ENCODE measurements at regions not wholly inside any gene's neighbourhood (a gene's known extent, or its start where the extent isn't known, plus 50 kb on each side); places are given as distances from the start of the nearest gene placed in this dataset.

DNA sequence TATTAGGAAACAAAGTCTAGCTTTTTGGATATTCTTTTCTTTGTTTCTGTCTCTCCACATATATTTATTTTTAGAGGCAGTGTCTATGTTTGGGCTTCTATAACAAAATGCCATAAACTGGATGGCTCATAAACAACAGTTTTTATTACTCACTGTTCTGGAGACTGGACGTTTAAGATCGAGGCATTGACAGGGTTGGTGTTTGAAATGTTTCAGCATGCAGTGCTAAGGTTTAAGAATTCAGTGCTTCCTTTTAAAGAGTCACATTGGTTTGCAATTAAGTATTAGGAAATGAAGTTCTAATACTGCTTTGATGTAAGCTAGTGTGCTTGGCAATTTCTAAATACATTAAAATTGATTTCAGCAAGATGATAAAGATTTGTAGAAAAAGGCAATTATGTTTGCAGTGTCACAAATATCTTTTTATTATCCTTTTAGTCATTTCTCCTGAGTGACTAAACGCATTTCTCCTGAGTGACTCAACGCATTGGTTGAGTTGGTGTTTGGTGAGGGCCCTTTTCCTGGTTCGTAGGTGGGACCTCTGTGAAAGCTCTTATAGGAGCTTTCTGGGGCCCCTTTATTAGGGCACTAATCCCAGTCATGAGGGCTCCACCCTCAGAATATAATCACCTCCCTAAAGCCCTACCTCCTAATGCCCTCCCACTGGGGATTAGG, 317.0 kb downstream of the USP25 start:
- Histone ChIP-seq H3K4me1 (ENCODE audit: control insufficient read depth, insufficient read depth, low read length) (no peaks in the 10 kb centered on the region), H3K36me3 (ENCODE audit: control insufficient read depth, insufficient read depth, low read length) (no peaks in the 10 kb centered on the region), H3K9ac (ENCODE audit: low read depth, low read length) (no peak overlapping the region), H3K27me3 (ENCODE audit: control insufficient read depth, insufficient read depth, low read length) (no peaks in the 10 kb centered on the region), H3K9me3 (ENCODE audit: control insufficient read depth, insufficient read depth, low read length) (no peaks in the 10 kb centered on the region), H3K27ac (ENCODE audit: low read depth, low read length) (no peak overlapping the region), H3K4me3 (ENCODE audit: low read depth, low read length) (no peak overlapping the region)

GRCh38 chr21:16047904-16048303, 318.1 kb downstream of the USP25 start:
- no peaks in the 10 kb centered on the region for H3K9me3 ChIP-seq (ENCODE audit: control insufficient read depth, insufficient read depth, low read length)
- no peaks in the 10 kb centered on the region for H3K36me3 ChIP-seq (ENCODE audit: control insufficient read depth, insufficient read depth, low read length)
- no peaks in the 10 kb centered on the region for H3K4me1 ChIP-seq (ENCODE audit: control insufficient read depth, insufficient read depth, low read length)
- H3K4me3 ChIP-seq (ENCODE audit: low read depth, low read length): no peak overlapping the region
- no peak overlapping the region for H3K27ac ChIP-seq (ENCODE audit: low read depth, low read length)
- no peak overlapping the region for H3K9ac ChIP-seq (ENCODE audit: low read depth, low read length)
- no peaks in the 10 kb centered on the region for H3K27me3 ChIP-seq (ENCODE audit: control insufficient read depth, insufficient read depth, low read length)

DNA sequence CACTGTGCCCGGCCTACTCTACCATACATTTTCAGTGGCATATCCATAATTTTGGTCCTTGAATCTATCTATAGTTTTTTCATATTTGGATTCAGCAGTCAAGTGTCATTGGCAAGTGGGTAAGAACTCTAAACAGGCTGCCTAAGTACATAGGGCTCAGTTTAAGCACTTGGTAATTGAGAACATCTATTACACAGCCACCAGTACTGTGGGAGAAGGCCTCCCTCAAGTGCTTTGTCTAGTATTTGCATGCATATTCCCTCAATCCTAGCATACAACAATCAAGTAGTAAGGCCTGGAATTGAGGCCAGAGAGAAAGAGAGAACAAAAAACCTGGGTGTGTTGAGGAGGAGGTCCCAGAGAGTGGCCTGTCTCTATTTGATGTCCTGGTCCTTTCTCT, 325.2 kb downstream of the USP25 start:
- H3K36me3 ChIP-seq (ENCODE audit: control insufficient read depth, insufficient read depth, low read length): no peaks in the 10 kb centered on the region
- no peak overlapping the region for H3K27ac ChIP-seq (ENCODE audit: low read depth, low read length)
- no peak overlapping the region for H3K9ac ChIP-seq (ENCODE audit: low read depth, low read length)
- H3K4me3 ChIP-seq (ENCODE audit: low read depth, low read length): no peak overlapping the region
- H3K4me1 ChIP-seq (ENCODE audit: control insufficient read depth, insufficient read depth, low read length): 0 out of 2 replicates have a peak, but pooled peaks cover 4% of the 10 kb centered on the region
- H3K27me3 ChIP-seq (ENCODE audit: control insufficient read depth, insufficient read depth, low read length): no peaks in the 10 kb centered on the region
- H3K9me3 ChIP-seq (ENCODE audit: control insufficient read depth, insufficient read depth, low read length): 0 out of 2 replicates have a peak, but pooled peaks cover 3% of the 10 kb centered on the region

DNA sequence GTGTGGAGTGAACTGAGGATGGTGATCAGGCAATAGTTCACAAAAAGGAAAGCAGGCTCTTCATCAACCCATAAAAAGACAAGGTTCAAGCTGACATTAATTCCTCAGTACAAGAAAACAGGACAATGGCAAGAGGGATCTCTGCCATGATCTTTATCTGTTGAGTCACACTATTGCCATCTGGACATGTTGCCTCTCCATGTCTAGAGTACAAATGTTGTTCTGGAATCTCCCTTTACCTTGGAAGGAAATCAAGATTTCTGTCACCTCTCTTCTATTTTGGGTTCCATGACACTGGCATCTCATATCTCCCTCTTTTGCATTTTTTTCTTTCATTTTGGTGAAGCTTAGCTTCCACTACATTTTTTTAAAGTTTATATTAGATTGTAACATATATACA, 329.1 kb downstream of the USP25 start:
- H3K9ac ChIP-seq (ENCODE audit: low read depth, low read length): no peak overlapping the region
- no peak overlapping the region for H3K4me3 ChIP-seq (ENCODE audit: low read depth, low read length)
- H3K36me3 ChIP-seq (ENCODE audit: control insufficient read depth, insufficient read depth, low read length): no peaks in the 10 kb centered on the region
- no peaks in the 10 kb centered on the region for H3K27me3 ChIP-seq (ENCODE audit: control insufficient read depth, insufficient read depth, low read length)
- 0 out of 2 replicates have a peak, but pooled peaks cover 4% of the 10 kb centered on the region for H3K4me1 ChIP-seq (ENCODE audit: control insufficient read depth, insufficient read depth, low read length)
- peaks cover 13% of the 10 kb centered on the region for H3K9me3 ChIP-seq (ENCODE audit: control insufficient read depth, insufficient read depth, low read length)
- H3K27ac ChIP-seq (ENCODE audit: low read depth, low read length): no peak overlapping the region

DNA sequence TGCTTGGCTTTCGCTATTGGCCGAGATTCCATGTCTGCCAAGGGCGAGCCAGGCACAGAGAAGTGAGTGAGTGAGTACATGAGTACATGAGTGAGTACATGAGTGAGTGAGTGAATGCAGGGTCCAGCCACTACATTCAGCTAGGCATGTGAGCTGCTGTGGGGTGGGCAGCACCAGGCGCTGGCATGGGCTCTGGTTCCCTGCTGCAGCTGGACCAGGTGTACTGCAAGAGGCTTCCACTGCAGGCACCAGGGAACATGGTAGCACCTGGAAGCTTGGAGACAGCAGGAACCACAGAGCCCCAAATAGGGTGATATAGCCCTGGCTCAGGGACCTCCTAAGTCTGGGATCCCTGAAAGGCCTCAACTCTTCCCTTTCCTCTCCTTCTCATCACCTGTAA, 330.2 kb downstream of the USP25 start:
- Histone ChIP-seq H3K27ac (ENCODE audit: low read depth, low read length) (no peak overlapping the region), H3K27me3 (ENCODE audit: control insufficient read depth, insufficient read depth, low read length) (no peaks in the 10 kb centered on the region), H3K4me1 (ENCODE audit: control insufficient read depth, insufficient read depth, low read length) (0 out of 2 replicates have a peak, but pooled peaks cover 4% of the 10 kb centered on the region), H3K9me3 (ENCODE audit: control insufficient read depth, insufficient read depth, low read length) (peaks cover 13% of the 10 kb centered on the region), H3K9ac (ENCODE audit: low read depth, low read length) (no peak overlapping the region), H3K4me3 (ENCODE audit: low read depth, low read length) (no peak overlapping the region), H3K36me3 (ENCODE audit: control insufficient read depth, insufficient read depth, low read length) (no peaks in the 10 kb centered on the region)

- H3K4me3 ChIP-seq (ENCODE audit: low read depth, low read length): no peak overlapping the region
- no peaks in the 10 kb centered on the region for H3K36me3 ChIP-seq (ENCODE audit: control insufficient read depth, insufficient read depth, low read length)
- H3K27ac ChIP-seq (ENCODE audit: low read depth, low read length): no peak overlapping the region
- peaks cover 13% of the 10 kb centered on the region for H3K9me3 ChIP-seq (ENCODE audit: control insufficient read depth, insufficient read depth, low read length)
- H3K4me1 ChIP-seq (ENCODE audit: control insufficient read depth, insufficient read depth, low read length): 0 out of 2 replicates have a peak, but pooled peaks cover 4% of the 10 kb centered on the region
- H3K9ac ChIP-seq (ENCODE audit: low read depth, low read length): no peak overlapping the region
- H3K27me3 ChIP-seq (ENCODE audit: control insufficient read depth, insufficient read depth, low read length): no peaks in the 10 kb centered on the region
Measured at GRCh38 chr21:16061194-16061593, 331.4 kb downstream of the USP25 start.

GRCh38 chr21:16069178-16070112, 339.7 kb downstream of the USP25 start:
- H3K9ac ChIP-seq (ENCODE audit: low read depth, low read length): no peak overlapping the region
- H3K9me3 ChIP-seq (ENCODE audit: control insufficient read depth, insufficient read depth, low read length): no peaks in the 10 kb centered on the region
- H3K27me3 ChIP-seq (ENCODE audit: control insufficient read depth, insufficient read depth, low read length): no peaks in the 10 kb centered on the region
- no peak overlapping the region for H3K4me3 ChIP-seq (ENCODE audit: low read depth, low read length)
- H3K4me1 ChIP-seq (ENCODE audit: control insufficient read depth, insufficient read depth, low read length): no peaks in the 10 kb centered on the region
- H3K27ac ChIP-seq (ENCODE audit: low read depth, low read length): no peak overlapping the region
- no peaks in the 10 kb centered on the region for H3K36me3 ChIP-seq (ENCODE audit: control insufficient read depth, insufficient read depth, low read length)

- no peak overlapping the region for H3K27ac ChIP-seq (ENCODE audit: low read depth, low read length)
- no peaks in the 10 kb centered on the region for H3K9me3 ChIP-seq (ENCODE audit: control insufficient read depth, insufficient read depth, low read length)
- no peak overlapping the region for H3K4me3 ChIP-seq (ENCODE audit: low read depth, low read length)
- no peaks in the 10 kb centered on the region for H3K4me1 ChIP-seq (ENCODE audit: control insufficient read depth, insufficient read depth, low read length)
- no peaks in the 10 kb centered on the region for H3K36me3 ChIP-seq (ENCODE audit: control insufficient read depth, insufficient read depth, low read length)
- no peaks in the 10 kb centered on the region for H3K27me3 ChIP-seq (ENCODE audit: control insufficient read depth, insufficient read depth, low read length)
- H3K9ac ChIP-seq (ENCODE audit: low read depth, low read length): no peak overlapping the region
Measured at GRCh38 chr21:16070207-16070651, 340.4 kb downstream of the USP25 start.

- no peaks in the 10 kb centered on the region for H3K36me3 ChIP-seq (ENCODE audit: control insufficient read depth, insufficient read depth, low read length)
- no peaks in the 10 kb centered on the region for H3K4me1 ChIP-seq (ENCODE audit: control insufficient read depth, insufficient read depth, low read length)
- no peaks in the 10 kb centered on the region for H3K9me3 ChIP-seq (ENCODE audit: control insufficient read depth, insufficient read depth, low read length)
- no peak overlapping the region for H3K9ac ChIP-seq (ENCODE audit: low read depth, low read length)
- H3K27ac ChIP-seq (ENCODE audit: low read depth, low read length): no peak overlapping the region
- H3K27me3 ChIP-seq (ENCODE audit: control insufficient read depth, insufficient read depth, low read length): no peaks in the 10 kb centered on the region
- H3K4me3 ChIP-seq (ENCODE audit: low read depth, low read length): no peak overlapping the region
Measured at GRCh38 chr21:16071092-16071491, 341.3 kb downstream of the USP25 start.

DNA sequence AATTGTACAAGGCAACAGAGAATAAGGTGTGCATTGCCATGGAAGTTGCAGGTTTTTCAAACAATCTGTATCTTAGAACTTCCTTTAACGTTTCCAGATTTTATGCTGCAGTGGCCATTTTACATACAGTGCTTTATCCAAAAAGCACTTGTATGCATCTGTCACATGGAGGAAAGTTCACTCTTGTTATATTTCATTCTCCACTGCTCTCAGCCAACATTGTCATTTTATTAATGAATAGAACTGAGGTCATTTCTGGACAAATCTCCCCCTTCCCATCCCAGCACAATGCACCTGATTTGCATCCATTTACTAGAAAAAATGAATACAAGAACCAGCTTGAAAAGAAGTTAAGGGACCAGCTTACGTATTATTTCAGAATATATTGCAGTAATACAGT, 342.0 kb downstream of the USP25 start:
- no peaks in the 10 kb centered on the region for H3K27me3 ChIP-seq (ENCODE audit: control insufficient read depth, insufficient read depth, low read length)
- H3K4me3 ChIP-seq (ENCODE audit: low read depth, low read length): no peak overlapping the region
- H3K4me1 ChIP-seq (ENCODE audit: control insufficient read depth, insufficient read depth, low read length): no peaks in the 10 kb centered on the region
- H3K27ac ChIP-seq (ENCODE audit: low read depth, low read length): no peak overlapping the region
- H3K9ac ChIP-seq (ENCODE audit: low read depth, low read length): no peak overlapping the region
- H3K9me3 ChIP-seq (ENCODE audit: control insufficient read depth, insufficient read depth, low read length): no peaks in the 10 kb centered on the region
- H3K36me3 ChIP-seq (ENCODE audit: control insufficient read depth, insufficient read depth, low read length): no peaks in the 10 kb centered on the region

GRCh38 chr21:16072221-16072620, 342.4 kb downstream of the USP25 start:
- H3K4me3 ChIP-seq (ENCODE audit: low read depth, low read length): no peak overlapping the region
- H3K36me3 ChIP-seq (ENCODE audit: control insufficient read depth, insufficient read depth, low read length): no peaks in the 10 kb centered on the region
- no peak overlapping the region for H3K27ac ChIP-seq (ENCODE audit: low read depth, low read length)
- no peaks in the 10 kb centered on the region for H3K4me1 ChIP-seq (ENCODE audit: control insufficient read depth, insufficient read depth, low read length)
- no peaks in the 10 kb centered on the region for H3K9me3 ChIP-seq (ENCODE audit: control insufficient read depth, insufficient read depth, low read length)
- H3K9ac ChIP-seq (ENCODE audit: low read depth, low read length): no peak overlapping the region
- H3K27me3 ChIP-seq (ENCODE audit: control insufficient read depth, insufficient read depth, low read length): no peaks in the 10 kb centered on the region
